WTC11 (cell line): ENCODE measurements at regions not wholly inside any gene's neighbourhood (a gene's known extent, or its start where the extent isn't known, plus 50 kb on each side); places are given as distances from the start of the nearest gene placed in this dataset.

Experiments
- ATAC-seq: fragments of 200-7000 bp; cut with Tn5 transposase; 2 replicates; pipeline ENCODE4 v1.10.0; 2021; ENCODE audit warnings: mild to moderate bottlenecking, moderate library complexity
- CTCF ChIA-PET: fragments of 300-600 bp; sonication (Branson Sonifier 250); formaldehyde crosslinking; loops from one replicate; lab custom pipeline; 2021; ENCODE audit warnings: antibody characterized with exemption; lab: Charles Lee
- POLR2A ChIA-PET: fragments of 350-600 bp; sonication (Branson Sonifier 250); formaldehyde crosslinking; loops from one replicate; lab custom pipeline; 2021; ENCODE audit warnings: antibody characterized with exemption; lab: Charles Lee
- DNase-seq: peaks from one replicate; pipeline ENCODE4 v3.0.0; 2021; ENCODE audit warnings: low spot score
- H3K27ac Mint-ChIP-seq: 2 replicates; pipeline ENCODE4 v1.8.0; 2021; ENCODE audit warnings: mixed read lengths
- H3K27me3 Mint-ChIP-seq: 2 replicates; pipeline ENCODE4 v1.8.0; 2021; ENCODE audit warnings: low read depth, mild to moderate bottlenecking, moderate library complexity, mixed read lengths
- H3K36me3 Mint-ChIP-seq: 2 replicates; pipeline ENCODE4 v1.8.0; 2021; ENCODE audit warnings: mixed read lengths
- H3K4me1 Mint-ChIP-seq: 2 replicates; pipeline ENCODE4 v1.8.0; 2022; ENCODE audit warnings: mixed read lengths
- H3K4me3 Mint-ChIP-seq: 2 replicates; pipeline ENCODE4 v1.8.0; 2021; ENCODE audit warnings: mild to moderate bottlenecking, moderate library complexity, mixed read lengths
- H3K9me3 Mint-ChIP-seq: 2 replicates; pipeline ENCODE4 v1.8.0; 2021; ENCODE audit warnings: mixed read lengths
- AFF4 ChIP-seq: sonication (generic); formaldehyde crosslinking; IDR thresholded peaks from 2 replicates; pipeline ENCODE4 v1.8.1; 2023; ENCODE audit warnings: mild to moderate bottlenecking, missing genetic modification reagents, borderline replicate concordance
- AR ChIP-seq: fragments of 250-450 bp; sonication (Bioruptor Pico); IDR thresholded peaks from 2 replicates; pipeline ENCODE4 v1.9.0; 2021; ENCODE audit warnings: mild to moderate bottlenecking
- ATF3 ChIP-seq: sonication (generic); formaldehyde crosslinking; conservative IDR thresholded peaks from 2 replicates; pipeline ENCODE4 v1.8.1; 2022; ENCODE audit warnings: mild to moderate bottlenecking, missing genetic modification reagents
- CDX4 ChIP-seq: fragments of 250-450 bp; sonication (Bioruptor Pico); IDR thresholded peaks from 2 replicates; pipeline ENCODE4 v1.9.0; 2021; ENCODE audit warnings: moderate library complexity, mild to moderate bottlenecking, inconsistent platforms, borderline replicate concordance
- E2F5 ChIP-seq: sonication (generic); formaldehyde crosslinking; IDR thresholded peaks from 2 replicates; pipeline ENCODE4 v1.8.1; 2022; ENCODE audit warnings: mild to moderate bottlenecking, moderate library complexity, missing genetic modification reagents
- ETV6 ChIP-seq: sonication (generic); formaldehyde crosslinking; IDR thresholded peaks from 2 replicates; pipeline ENCODE4 v1.8.1; 2022; ENCODE audit warnings: mild to moderate bottlenecking, missing genetic modification reagents
- FOXJ3 ChIP-seq: sonication (generic); formaldehyde crosslinking; IDR thresholded peaks from 2 replicates; pipeline ENCODE4 v1.9.0; 2021; ENCODE audit warnings: missing genetic modification reagents, mild to moderate bottlenecking, borderline replicate concordance
- FOXP4 ChIP-seq: sonication (generic); formaldehyde crosslinking; IDR thresholded peaks from 2 replicates; pipeline ENCODE4 v1.8.0; 2022; ENCODE audit warnings: mild to moderate bottlenecking, missing genetic modification reagents
- GTF2I ChIP-seq: fragments of 250-450 bp; sonication (Bioruptor Pico); conservative IDR thresholded peaks from 2 replicates; pipeline ENCODE4 v1.4.0; 2021; ENCODE audit warnings: mild to moderate bottlenecking
- NR2C2 ChIP-seq: sonication (generic); formaldehyde crosslinking; IDR thresholded peaks from 2 replicates; pipeline ENCODE4 v1.8.0; 2022; ENCODE audit warnings: mild to moderate bottlenecking, missing genetic modification reagents
- PRRX2 ChIP-seq: fragments of 250-450 bp; sonication (Bioruptor Pico); IDR thresholded peaks from 2 replicates; pipeline ENCODE4 v1.8.0; 2021; ENCODE audit warnings: mild to moderate bottlenecking
- RELA ChIP-seq: sonication (generic); formaldehyde crosslinking; IDR thresholded peaks from 2 replicates; pipeline ENCODE4 v1.8.1; 2022; ENCODE audit warnings: missing genetic modification reagents, mild to moderate bottlenecking, borderline replicate concordance
- SP1 ChIP-seq: sonication (generic); formaldehyde crosslinking; conservative IDR thresholded peaks from 2 replicates; pipeline ENCODE4 v1.8.1; 2022; ENCODE audit warnings: missing genetic modification reagents
- USF1 ChIP-seq: sonication (generic); formaldehyde crosslinking; IDR thresholded peaks from 2 replicates; pipeline ENCODE4 v1.8.0; 2022; ENCODE audit warnings: mild to moderate bottlenecking, missing genetic modification reagents
- ZBTB43 ChIP-seq: sonication (generic); formaldehyde crosslinking; IDR thresholded peaks from 2 replicates; pipeline ENCODE4 v1.8.1; 2023; ENCODE audit warnings: mild to moderate bottlenecking, missing genetic modification reagents

GRCh38 chr11:41622707-41623359 lies 163.4 kb upstream of the LRRC4C start:
- TF ChIP-seq CDX4 (CRISPR knock-in tag) (no peak), AR (CRISPR knock-in tag) (no peak), USF1 (CRISPR knock-in tag) (no peak), RELA (no peak), AFF4 (CRISPR knock-in tag) (no peak), E2F5 (CRISPR knock-in tag) (no peak), GTF2I (CRISPR knock-in tag) (no peak), ETV6 (CRISPR knock-in tag) (no peak), ATF3 (CRISPR knock-in tag) (no peak), NR2C2 (CRISPR knock-in tag) (no peak), ZBTB43 (CRISPR knock-in tag) (no peak), FOXJ3 (CRISPR knock-in tag) (no peak), FOXP4 (CRISPR knock-in tag) (no peak), PRRX2 (CRISPR knock-in tag) (no peak), SP1 (no peak)
- DNase-seq (no peak), ATAC-seq (no peak)
- Mint-ChIP-seq H3K36me3 (peaks cover 28% of the 10 kb centered on the region), H3K9me3 (peaks cover 61% of the 10 kb centered on the region), H3K27me3 (no peaks in the 10 kb centered on the region), H3K27ac (no peak overlapping the region), H3K4me1 (no peaks in the 10 kb centered on the region), H3K4me3 (no peak overlapping the region)
- ChIA-PET CTCF (interaction anchor here (1.5 kb wide), 1 partner anchor 10 kb away, joined by 4 read pairs; no protein-coding TSS in a partner anchor), POLR2A (no interaction called here)
